GM18498 (cell line): ENCODE measurements at regions not wholly inside any gene's neighbourhood (a gene's known extent, or its start where the extent isn't known, plus 50 kb on each side); places are given as distances from the start of the nearest gene placed in this dataset.
A peak's percentile ranks its signal among the peaks of the same experiment; 100 is the strongest.
"Not testable (repeated sequence)": the region's sequence is repeated elsewhere in the genome, so short reads cannot be mapped to it uniquely, and the experiment has no call there.

ENCODE experiments used
- ATAC-seq: cut with Tn5 transposase; IDR thresholded peaks from one replicate; pipeline ENCODE4 v1.9.1; 2021; ENCODE audit warnings: mild to moderate bottlenecking, moderate library complexity; ENCODE audit not compliant: unreplicated experiment

GRCh38 chr16:17945080-17945601 is 391.4 kb downstream of the NPIPA8 start:
- ATAC-seq = no peak

- ATAC-seq = no peak
These were observed 392.2 kb downstream of the NPIPA8 start for GRCh38 chr16:17944345-17944744.

GRCh38 chr16:17942067-17942466 is 394.5 kb downstream of the NPIPA8 start:
- no peak for ATAC-seq

GRCh38 chr16:17940584-17941364 is 395.8 kb downstream of the NPIPA8 start:
- ATAC-seq = no peak

- peak; percentile 66 for ATAC-seq
These were observed 396.8 kb downstream of the NPIPA8 start for GRCh38 chr16:17939723-17940122.

GRCh38 chr16:17939122-17939536 is 397.4 kb downstream of the NPIPA8 start:
- peak; percentile 50 for ATAC-seq

GRCh38 chr16:17938546-17938945 is 398.0 kb downstream of the NPIPA8 start:
- ATAC-seq = no peak

- no peak for ATAC-seq
These were observed 399.7 kb downstream of the NPIPA8 start for GRCh38 chr16:17936766-17937402.

GRCh38 chr16:17930280-17930679 is 406.3 kb downstream of the NPIPA8 start:
- ATAC-seq = no peak

- no peak for ATAC-seq
These were observed 409.6 kb downstream of the NPIPA8 start for GRCh38 chr16:17926866-17927399.

GRCh38 chr16:17926461-17926860 is 410.1 kb downstream of the NPIPA8 start:
- no peak for ATAC-seq

GRCh38 chr16:17925761-17926160 is 410.8 kb downstream of the NPIPA8 start:
- no peak for ATAC-seq

GRCh38 chr16:17921357-17921978 is 415.1 kb downstream of the NPIPA8 start:
- no peak for ATAC-seq

- no peak for ATAC-seq
These were observed 419.1 kb downstream of the NPIPA8 start for GRCh38 chr16:17917316-17918019.

- ATAC-seq = no peak
These were observed 420.7 kb downstream of the NPIPA8 start for GRCh38 chr16:17915791-17916190.

GRCh38 chr16:17914168-17914567 is 422.4 kb downstream of the NPIPA8 start:
- no peak for ATAC-seq

- not testable (repeated sequence) for ATAC-seq
These were observed 425.0 kb downstream of the NPIPA8 start for GRCh38 chr16:17911578-17911977.

- ATAC-seq = not testable (repeated sequence)
These were observed 429.9 kb downstream of the NPIPA8 start for GRCh38 chr16:17906626-17907025.

- no peak for ATAC-seq
These were observed 430.5 kb upstream of the XYLT1 start for GRCh38 chr16:17901309-17901708.

GRCh38 chr16:17899141-17899540 is 428.4 kb upstream of the XYLT1 start:
- ATAC-seq = no peak

GRCh38 chr16:17887963-17888362 is 417.2 kb upstream of the XYLT1 start:
- ATAC-seq = no peak
